ENCODE measurements at regions not wholly inside any gene's neighbourhood (a gene's known extent, or its start where the extent isn't known, plus 50 kb on each side); places are given as distances from the start of the nearest gene placed in this dataset.

GRCh38 chr3:68163062-68163461 lies 508.6 kb upstream of the SUCLG2 start:
- DNase-seq (ENCODE audit: low spot score): no peak

DNA sequence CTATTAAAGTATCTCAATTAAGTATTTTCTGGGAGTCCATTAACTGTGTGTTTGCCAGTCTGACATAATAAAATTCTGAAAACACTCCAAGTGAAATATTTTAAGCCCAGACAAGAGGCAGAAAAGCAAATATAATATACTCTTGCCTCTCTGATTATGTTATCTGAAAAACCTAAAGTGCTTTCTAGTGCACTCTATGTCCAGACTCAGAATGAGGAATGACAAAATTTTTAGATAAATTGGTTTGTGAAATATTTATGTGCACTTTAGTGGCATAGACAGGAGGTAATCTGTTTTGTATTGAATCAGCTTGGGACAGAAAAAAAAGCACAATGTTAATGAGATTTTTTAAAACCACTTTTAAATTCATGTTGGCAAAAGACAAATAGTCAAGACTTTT lies 508.2 kb upstream of the SUCLG2 start:
- DNase-seq (ENCODE audit: low spot score): no peak

DNA sequence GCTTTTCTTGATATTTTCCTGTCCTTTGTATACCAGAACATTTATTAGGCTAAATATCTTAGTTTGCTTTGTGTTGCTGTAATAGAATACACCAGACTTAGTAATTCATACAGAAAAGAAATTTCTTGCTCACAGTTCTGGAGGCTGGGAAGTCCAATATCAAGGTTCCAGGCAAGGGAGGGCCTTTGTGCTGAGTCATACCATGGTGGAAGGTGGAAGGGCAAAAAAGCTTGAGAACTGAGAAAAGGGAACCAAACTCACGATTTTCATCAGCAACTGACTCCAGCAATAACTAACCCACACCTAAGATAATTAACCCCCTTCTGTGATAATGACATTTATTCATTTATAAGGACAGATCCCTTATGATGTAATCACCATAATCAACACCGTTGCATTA lies 496.9 kb upstream of the SUCLG2 start:
- no peak for DNase-seq (ENCODE audit: low spot score)

GRCh38 chr3:68148447-68148846 lies 494.0 kb upstream of the SUCLG2 start:
- DNase-seq (ENCODE audit: low spot score): no peak

- no peak for DNase-seq (ENCODE audit: low spot score)
Measured at GRCh38 chr3:68142441-68142840, 488.0 kb upstream of the SUCLG2 start.

DNA sequence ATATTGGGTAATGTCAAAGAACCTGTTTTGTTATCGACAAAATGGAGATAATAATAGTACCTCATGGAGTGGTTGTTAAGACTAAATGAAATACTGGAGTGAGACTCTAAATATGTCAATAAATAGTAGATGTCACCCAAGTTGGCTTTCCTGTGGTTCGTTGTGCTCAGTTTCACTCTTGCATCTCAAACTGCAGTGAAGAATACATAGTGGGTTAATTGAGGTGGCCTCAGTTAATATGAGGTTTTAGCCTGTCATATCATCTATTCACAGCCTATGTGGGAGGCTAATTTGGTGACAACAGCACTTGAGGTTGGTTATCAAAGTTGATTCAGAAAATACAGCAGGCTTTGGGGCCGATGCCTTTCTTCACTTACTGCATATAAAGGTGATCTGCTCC lies 485.5 kb upstream of the SUCLG2 start:
- DNase-seq (ENCODE audit: low spot score): no peak

- DNase-seq (ENCODE audit: low spot score): no peak
Measured at GRCh38 chr3:68136411-68136810, 482.0 kb upstream of the SUCLG2 start.

- no peak for DNase-seq (ENCODE audit: low spot score)
Measured at GRCh38 chr3:68135067-68135466, 480.7 kb upstream of the SUCLG2 start.

DNA sequence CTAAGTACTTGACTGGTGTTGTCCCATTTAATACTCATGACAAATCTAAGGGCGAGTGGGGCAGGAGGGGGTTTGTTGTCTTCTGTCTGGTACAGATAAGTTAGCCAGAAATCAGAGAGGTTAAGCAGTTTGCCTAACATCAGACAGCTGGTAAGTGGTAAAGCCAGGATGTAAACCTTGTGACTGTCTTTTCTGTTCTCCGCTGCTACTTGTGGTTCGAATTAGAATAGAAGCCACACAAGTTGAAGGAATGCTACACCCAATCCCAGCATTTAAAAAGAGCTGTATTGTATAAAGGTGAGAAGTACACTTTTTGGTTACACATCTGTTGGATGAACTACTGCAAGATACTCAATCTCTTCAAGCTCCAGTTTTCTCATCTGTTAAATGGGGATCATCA lies 474.7 kb upstream of the SUCLG2 start:
- DNase-seq (ENCODE audit: low spot score): no peak

DNA sequence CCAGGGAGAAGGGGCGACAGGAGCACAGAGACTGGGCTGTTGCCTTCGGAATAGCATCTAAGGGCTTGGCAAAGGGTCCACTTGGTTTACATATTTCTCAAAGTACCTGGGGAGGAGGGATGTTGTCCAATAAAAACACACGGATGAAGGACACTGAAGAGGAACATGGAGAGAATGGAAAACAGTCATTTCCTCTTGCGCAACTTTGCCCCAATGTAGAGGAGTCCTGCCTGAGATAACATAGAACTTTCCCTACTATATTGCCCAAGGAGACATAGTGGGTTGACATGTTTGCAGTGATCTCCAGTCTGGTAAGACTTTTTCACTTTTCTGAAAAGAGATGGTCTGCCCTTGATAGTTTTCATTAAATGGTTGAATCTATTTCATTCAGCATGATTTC lies 468.8 kb upstream of the SUCLG2 start:
- DNase-seq (ENCODE audit: low spot score): no peak

- DNase-seq (ENCODE audit: low spot score): no peak
Measured at GRCh38 chr3:68121287-68121686, 466.9 kb upstream of the SUCLG2 start.

- DNase-seq (ENCODE audit: low spot score): no peak
Measured at GRCh38 chr3:68116580-68116979, 462.2 kb upstream of the SUCLG2 start.

DNA sequence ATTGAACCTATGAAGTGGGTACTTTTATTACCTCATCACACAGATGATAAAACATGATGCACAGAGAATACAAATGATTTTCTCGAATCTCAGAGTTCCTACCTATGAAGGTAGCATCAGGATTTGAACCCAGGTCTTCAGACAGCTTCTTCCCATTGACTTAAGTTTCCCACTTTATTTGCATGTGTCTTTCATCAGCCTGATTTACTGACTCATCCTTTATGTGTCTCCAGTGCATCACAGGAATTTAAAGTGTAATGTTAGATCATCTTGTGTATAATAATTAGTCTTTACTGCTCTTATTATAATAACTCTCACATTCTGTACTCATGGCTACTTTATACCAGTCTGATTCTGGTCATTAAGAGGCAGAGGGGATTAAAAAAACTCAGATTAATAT lies 449.4 kb upstream of the SUCLG2 start:
- no peak for DNase-seq (ENCODE audit: low spot score)

- DNase-seq (ENCODE audit: low spot score): no peak
Measured at GRCh38 chr3:68090571-68090970, 436.2 kb upstream of the SUCLG2 start.

DNA sequence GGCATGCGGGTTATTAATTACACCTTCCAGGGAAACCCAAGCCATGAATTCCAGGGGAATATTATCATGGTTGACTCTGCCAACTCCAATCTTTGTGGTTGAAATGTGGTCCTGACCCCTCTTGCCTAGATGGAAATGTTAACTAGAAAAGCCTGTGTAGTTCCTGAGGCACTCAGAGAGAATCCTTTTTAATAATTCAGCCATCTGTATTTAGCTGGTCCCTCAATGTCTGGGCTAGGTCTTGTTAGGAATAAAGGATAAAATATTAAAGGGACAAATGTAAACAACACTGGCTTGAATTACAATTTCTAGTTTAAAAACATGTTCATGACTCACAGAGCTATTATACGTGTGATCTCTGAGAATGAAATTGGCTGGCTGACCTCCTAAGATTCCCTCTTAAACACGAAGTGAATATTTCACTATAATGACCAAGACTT lies 435.2 kb upstream of the SUCLG2 start:
- no peak for DNase-seq (ENCODE audit: low spot score)

GRCh38 chr3:68088636-68089035 lies 434.2 kb upstream of the SUCLG2 start:
- DNase-seq (ENCODE audit: low spot score): no peak

DNA sequence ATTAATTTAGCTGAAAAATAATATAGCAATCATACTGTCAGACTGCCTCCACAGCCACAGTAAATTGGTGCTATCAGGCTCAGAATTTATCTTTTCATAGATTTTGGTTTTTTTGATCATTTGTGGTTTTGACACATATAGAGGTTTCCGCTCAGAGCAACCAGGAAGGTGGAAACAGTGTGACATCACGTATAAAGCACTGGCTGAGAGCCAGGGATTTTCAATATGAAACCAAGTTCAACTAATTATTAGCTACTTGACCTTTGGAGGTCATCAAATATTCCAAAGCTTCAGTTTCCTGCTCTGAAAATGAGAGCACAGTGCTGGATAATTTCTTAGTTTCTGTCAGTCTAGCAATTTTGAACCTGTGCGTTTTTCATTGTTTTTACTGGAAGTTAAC lies 433.8 kb upstream of the SUCLG2 start:
- DNase-seq (ENCODE audit: low spot score): no peak

- no peak for DNase-seq (ENCODE audit: low spot score)
Measured at GRCh38 chr3:68072062-68072461, 417.6 kb upstream of the SUCLG2 start.

DNA sequence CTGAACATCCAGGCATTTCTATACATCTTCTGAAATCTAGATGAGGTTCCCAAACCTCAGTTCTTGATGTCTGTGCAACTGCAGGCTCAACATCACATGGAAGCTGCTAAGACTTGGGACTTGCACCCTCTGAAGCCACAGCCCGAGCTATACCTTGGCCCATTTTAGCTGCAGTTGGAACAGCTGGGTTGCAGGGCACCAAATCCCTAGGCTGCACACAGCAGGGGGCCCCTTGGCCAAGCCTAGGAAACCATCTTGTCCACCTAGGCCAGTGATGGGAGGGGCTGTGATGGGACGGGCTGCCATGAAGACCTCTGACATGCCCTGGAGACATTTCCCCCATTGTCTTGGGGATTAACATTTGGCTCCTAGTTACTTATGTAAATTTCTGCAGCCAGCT lies 415.8 kb upstream of the SUCLG2 start:
- no peak for DNase-seq (ENCODE audit: low spot score)

GRCh38 chr3:68067314-68067713 lies 412.9 kb upstream of the SUCLG2 start:
- no peak for DNase-seq (ENCODE audit: low spot score)

DNA sequence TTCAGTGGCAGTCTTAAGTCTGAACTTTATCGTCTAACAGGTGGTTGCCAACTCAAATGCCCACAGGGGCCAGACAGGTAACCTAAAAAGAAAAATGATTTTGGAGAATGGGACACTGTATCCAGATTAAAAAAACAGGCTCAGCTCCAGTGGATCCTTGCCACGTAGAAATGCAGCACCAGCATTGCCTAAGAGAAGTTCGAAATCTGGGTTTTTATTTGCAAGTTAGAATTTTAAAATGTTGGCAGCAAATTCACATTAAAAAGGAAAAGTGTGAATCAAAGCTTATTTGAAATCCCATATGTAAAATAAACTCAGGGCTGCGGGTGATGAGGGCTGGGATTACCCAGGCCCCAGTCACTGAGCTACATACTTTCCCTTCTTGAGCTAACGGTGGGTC lies 408.5 kb upstream of the SUCLG2 start:
- no peak for DNase-seq (ENCODE audit: low spot score)

- DNase-seq (ENCODE audit: low spot score): no peak
Measured at GRCh38 chr3:68060910-68061309, 406.5 kb upstream of the SUCLG2 start.

GRCh38 chr3:68060191-68060590 lies 405.8 kb upstream of the SUCLG2 start:
- DNase-seq (ENCODE audit: low spot score): no peak

DNA sequence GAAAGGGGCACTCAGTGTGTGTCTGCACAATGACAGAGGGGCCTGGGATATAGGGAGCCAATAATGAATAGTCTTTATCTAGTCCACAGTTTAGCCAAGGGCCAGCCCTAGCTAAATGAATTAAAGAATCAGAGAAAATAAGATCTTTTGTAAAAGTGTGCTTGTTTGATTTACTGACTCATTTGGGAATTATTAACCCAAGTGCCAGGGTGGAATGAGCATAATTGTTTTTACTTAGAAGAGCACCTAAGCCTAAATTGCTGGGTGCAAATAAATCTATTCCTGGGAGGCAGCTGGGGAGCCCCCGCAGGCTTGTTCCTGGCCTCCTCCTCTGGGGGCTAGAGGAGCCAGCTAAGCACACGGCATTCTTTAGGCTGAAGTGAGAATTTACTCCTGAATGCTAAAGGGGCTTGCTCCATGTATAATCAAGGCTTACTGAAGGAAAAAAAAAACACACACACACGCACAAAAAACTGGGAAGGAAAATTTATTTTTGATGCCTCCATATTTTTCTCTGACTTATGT lies 405.3 kb upstream of the SUCLG2 start:
- no peak for DNase-seq (ENCODE audit: low spot score)

All from NAMALWA (cell line).